Coronary artery (tissue), 2 donors: ENCODE measurements at regions not wholly inside any gene's neighbourhood (a gene's known extent, or its start where the extent isn't known, plus 50 kb on each side); places are given as distances from the start of the nearest gene placed in this dataset.

Experiments
- DNase-seq: peaks from one replicate; pipeline ENCODE4 v3.0.0-alpha.2; 2017; ENCODE audit warnings: low spot score
- H3K27ac ChIP-seq, 2 donors: fragments of 200-600 bp; sonication (generic); one replicate each; pipeline ENCODE4 v1.5.1; 2016 to 2019
- H3K4me3 ChIP-seq: fragments of 200-600 bp; sonication (generic); 2 replicates; pipeline ENCODE4 v1.5.1; 2016; ENCODE audit warnings: mild to moderate bottlenecking, moderate library complexity
- CTCF ChIP-seq: fragments of 200-600 bp; sonication (generic); IDR thresholded peaks from one replicate; pipeline ENCODE4 v1.5.1; 2019; ENCODE audit warnings: antibody characterized with exemption

GRCh38 chr11:42957831-42958230 is 354.0 kb upstream of the API5 start:
- Histone ChIP-seq H3K27ac (no peak overlapping the region), H3K4me3 (no peak overlapping the region)
- no peak for DNase-seq
- no peak for TF ChIP-seq CTCF

- Histone ChIP-seq H3K27ac (no peak overlapping the region), H3K4me3 (no peak overlapping the region)
- no peak for TF ChIP-seq CTCF
- DNase-seq: no peak
Measured at GRCh38 chr11:42958635-42959034, 353.2 kb upstream of the API5 start.

- DNase-seq: no peak
- TF ChIP-seq CTCF: no peak
- no peak overlapping the region for H3K4me3 ChIP-seq
- no peak overlapping the region for H3K27ac ChIP-seq
Measured at GRCh38 chr11:42960521-42961088, 351.2 kb upstream of the API5 start.

GRCh38 chr11:42967653-42968052 is 344.1 kb upstream of the API5 start:
- no peak for DNase-seq
- no peak overlapping the region for H3K27ac ChIP-seq
- no peak overlapping the region for H3K4me3 ChIP-seq
- TF ChIP-seq CTCF: no peak

- Histone ChIP-seq H3K27ac (no peak overlapping the region), H3K4me3 (no peak overlapping the region)
- TF ChIP-seq CTCF: no peak
- no peak for DNase-seq
Measured at GRCh38 chr11:42972741-42973140, 339.1 kb upstream of the API5 start.

- TF ChIP-seq CTCF: no peak
- H3K27ac ChIP-seq: no peak overlapping the region
- no peak for DNase-seq
- no peak overlapping the region for H3K4me3 ChIP-seq
Measured at GRCh38 chr11:42974510-42975179, 337.2 kb upstream of the API5 start.

GRCh38 chr11:42975180-42975529 is 336.6 kb upstream of the API5 start:
- Histone ChIP-seq H3K27ac (no peak overlapping the region), H3K4me3 (no peak overlapping the region)
- no peak for DNase-seq
- TF ChIP-seq CTCF: no peak
